Spleen (tissue), 7 donors: ENCODE measurements at regions not wholly inside any gene's neighbourhood (a gene's known extent, or its start where the extent isn't known, plus 50 kb on each side); places are given as distances from the start of the nearest gene placed in this dataset.

Experiments used
- POLR2A ChIP-seq, 3 donors: fragments of 450-650 bp; IDR thresholded peaks; one replicate each; pipeline ENCODE4 v1.5.1; 2017; ENCODE audit warnings: antibody characterized with exemption in 3 of 3, mild to moderate bottlenecking in 1 of 3
- TF ChIP-seq, protein P1 (sequence below), 11 experiments: fragments of 200-600 bp in 7 of 11; fragments of 450-650 bp in 4 of 11; sonication (generic) in 4 of 11; IDR thresholded peaks in 8 of 11; conservative IDR thresholded peaks in 3 of 11; 1 replicate in 7 of 11; 2 replicates in 4 of 11; pipeline versions ENCODE4 v1.4.0 to v1.8.0; 2016 to 2021; ENCODE audit warnings: antibody characterized with exemption in 11 of 11, inconsistent platforms in 4 of 11, mild to moderate bottlenecking in 1 of 11
- donor health status: DM: no; HTN: no; CAD: no; lungs with moderate emphysema.
- donor health status: DM: no; HTN: no; CAD: no.
- donor health status: DM: no; HTN: no; CAD: no.

DNA sequence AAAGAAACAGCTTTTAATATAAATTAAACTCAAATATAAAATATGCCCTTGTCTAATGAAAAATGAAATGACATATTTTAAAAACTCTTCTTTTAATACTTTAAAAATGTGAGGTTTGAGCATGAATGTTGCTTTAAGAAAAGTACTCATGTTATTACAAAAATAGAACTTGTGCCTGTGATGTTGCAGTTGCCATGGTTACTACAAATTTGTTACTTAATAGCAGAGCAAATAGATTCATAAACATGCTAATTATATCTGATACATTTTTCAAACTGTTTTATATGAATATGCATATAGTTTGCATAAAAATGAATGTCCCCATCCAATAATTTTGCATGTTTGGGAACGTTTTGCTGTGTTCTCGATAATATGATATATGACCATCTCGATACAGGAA, 152.3 kb upstream of the DPYD start:
- TF ChIP-seq, protein P1, sequence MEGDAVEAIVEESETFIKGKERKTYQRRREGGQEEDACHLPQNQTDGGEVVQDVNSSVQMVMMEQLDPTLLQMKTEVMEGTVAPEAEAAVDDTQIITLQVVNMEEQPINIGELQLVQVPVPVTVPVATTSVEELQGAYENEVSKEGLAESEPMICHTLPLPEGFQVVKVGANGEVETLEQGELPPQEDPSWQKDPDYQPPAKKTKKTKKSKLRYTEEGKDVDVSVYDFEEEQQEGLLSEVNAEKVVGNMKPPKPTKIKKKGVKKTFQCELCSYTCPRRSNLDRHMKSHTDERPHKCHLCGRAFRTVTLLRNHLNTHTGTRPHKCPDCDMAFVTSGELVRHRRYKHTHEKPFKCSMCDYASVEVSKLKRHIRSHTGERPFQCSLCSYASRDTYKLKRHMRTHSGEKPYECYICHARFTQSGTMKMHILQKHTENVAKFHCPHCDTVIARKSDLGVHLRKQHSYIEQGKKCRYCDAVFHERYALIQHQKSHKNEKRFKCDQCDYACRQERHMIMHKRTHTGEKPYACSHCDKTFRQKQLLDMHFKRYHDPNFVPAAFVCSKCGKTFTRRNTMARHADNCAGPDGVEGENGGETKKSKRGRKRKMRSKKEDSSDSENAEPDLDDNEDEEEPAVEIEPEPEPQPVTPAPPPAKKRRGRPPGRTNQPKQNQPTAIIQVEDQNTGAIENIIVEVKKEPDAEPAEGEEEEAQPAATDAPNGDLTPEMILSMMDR (IDR thresholded peaks at IDR 0.05 in 8 of 11, conservative IDR thresholded peaks at IDR 0.05 in 3 of 11), result no peak
- no peak for TF ChIP-seq POLR2A (IDR thresholded peaks at IDR 0.05)
